ENCODE measurements at regions not wholly inside any gene's neighbourhood (a gene's known extent, or its start where the extent isn't known, plus 50 kb on each side); places are given as distances from the start of the nearest gene placed in this dataset.
"Not testable (repeated sequence)": the region's sequence is repeated elsewhere in the genome, so short reads cannot be mapped to it uniquely, and the experiment has no call there.

DNA sequence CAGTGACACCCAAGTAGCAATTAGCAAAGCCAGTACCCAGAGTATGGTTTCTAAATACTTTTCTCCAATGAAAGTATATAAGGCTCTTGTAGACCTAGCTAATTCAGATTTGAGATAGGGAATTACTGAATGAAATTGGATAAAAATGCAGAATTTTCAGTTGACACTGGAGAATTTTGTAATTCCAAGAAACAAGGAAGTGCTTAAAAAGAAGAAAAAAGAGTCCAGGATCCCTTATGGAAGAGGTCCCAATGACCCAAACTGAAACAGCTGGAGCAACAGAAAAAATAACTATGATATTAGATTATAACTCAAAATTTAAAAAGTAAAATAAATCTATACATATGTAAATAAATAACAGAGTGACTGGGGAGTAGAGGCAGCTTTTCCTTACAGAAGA is 335.2 kb downstream of the C3orf38 start:
- no peak overlapping the region for H2BK120ac ChIP-seq (ENCODE audit: insufficient read depth, low read length, poor library complexity)
- no peaks in the 10 kb centered on the region for H3K27me3 ChIP-seq (ENCODE audit: insufficient read depth, low read length)
- no peaks in the 10 kb centered on the region for H3K36me3 ChIP-seq (ENCODE audit: control insufficient read depth in 1 of 2, insufficient read depth in 2 of 2, low read length in 2 of 2)
- H3K79me1 ChIP-seq (ENCODE audit: low read length), result no peaks in the 10 kb centered on the region
- no peak overlapping the region for H3K23ac ChIP-seq (ENCODE audit: low read length)
- H3K4ac ChIP-seq (ENCODE audit: low read depth, low read length), result no peak overlapping the region
- H3K14ac ChIP-seq (ENCODE audit: low read length), result no peak overlapping the region
- no peaks in the 10 kb centered on the region for H3K79me2 ChIP-seq (ENCODE audit: control insufficient read depth, insufficient read depth, low read length, poor library complexity)
- DNase-seq, result no peak
- no peak overlapping the region for H3K27ac ChIP-seq (ENCODE audit: low read depth, low read length)
- H2AFZ ChIP-seq (ENCODE audit: insufficient read depth, low read length, poor library complexity), result no peak overlapping the region
- no peak overlapping the region for H3K4me2 ChIP-seq (ENCODE audit: low read length)
- H2AK5ac ChIP-seq (ENCODE audit: low read length), result no peak overlapping the region
- H3K4me1 ChIP-seq (ENCODE audit: control insufficient read depth in 1 of 2, insufficient read depth in 2 of 2, low read length in 2 of 2), result no peaks in the 10 kb centered on the region
- no peak overlapping the region for H4K12ac ChIP-seq (ENCODE audit: low read depth, low read length)
- no peak overlapping the region for H4K8ac ChIP-seq (ENCODE audit: low read depth, low read length)
- H2BK5ac ChIP-seq (ENCODE audit: low read depth, low read length, poor library complexity), result no peak overlapping the region
- H3K9me3 ChIP-seq (ENCODE audit: insufficient read depth, low read depth, low read length), result no peaks in the 10 kb centered on the region
- H4K91ac ChIP-seq (ENCODE audit: low read depth, low read length), result no peak overlapping the region
- no peak overlapping the region for H3K9ac ChIP-seq (ENCODE audit: low read length)
- no peak overlapping the region for H3K4me3 ChIP-seq (ENCODE audit: low read depth, low read length)
- H3K18ac ChIP-seq (ENCODE audit: low read length), result no peak overlapping the region
- no peak overlapping the region for H2BK12ac ChIP-seq (ENCODE audit: low read length)

GRCh38 chr3:88508818-88509217 is 359.1 kb downstream of the C3orf38 start:
- not testable (repeated sequence) for H3K79me1 ChIP-seq (ENCODE audit: low read length); H2BK5ac ChIP-seq (ENCODE audit: low read depth, low read length, poor library complexity); H2BK12ac ChIP-seq (ENCODE audit: low read length); H3K79me2 ChIP-seq (ENCODE audit: control insufficient read depth, insufficient read depth, low read length, poor library complexity); H3K4me1 ChIP-seq (ENCODE audit: control insufficient read depth in 1 of 2, insufficient read depth in 2 of 2, low read length in 2 of 2); H2BK120ac ChIP-seq (ENCODE audit: insufficient read depth, low read length, poor library complexity); H3K27me3 ChIP-seq (ENCODE audit: insufficient read depth, low read length); H3K23ac ChIP-seq (ENCODE audit: low read length); H2AK5ac ChIP-seq (ENCODE audit: low read length); H3K4ac ChIP-seq (ENCODE audit: low read depth, low read length); H4K91ac ChIP-seq (ENCODE audit: low read depth, low read length); DNase-seq; H3K4me2 ChIP-seq (ENCODE audit: low read length); H4K12ac ChIP-seq (ENCODE audit: low read depth, low read length); H3K18ac ChIP-seq (ENCODE audit: low read length); H4K8ac ChIP-seq (ENCODE audit: low read depth, low read length); H3K14ac ChIP-seq (ENCODE audit: low read length); H3K9me3 ChIP-seq (ENCODE audit: insufficient read depth, low read depth, low read length); H3K27ac ChIP-seq (ENCODE audit: low read depth, low read length); H3K9ac ChIP-seq (ENCODE audit: low read length); H2AFZ ChIP-seq (ENCODE audit: insufficient read depth, low read length, poor library complexity); H3K4me3 ChIP-seq (ENCODE audit: low read depth, low read length); H3K36me3 ChIP-seq (ENCODE audit: control insufficient read depth in 1 of 2, insufficient read depth in 2 of 2, low read length in 2 of 2)
- WGBS (ENCODE audit: extremely low coverage, insufficient coverage, insufficient read length), result no CpG with 5 or more reads among the region's 15 CpGs

DNA sequence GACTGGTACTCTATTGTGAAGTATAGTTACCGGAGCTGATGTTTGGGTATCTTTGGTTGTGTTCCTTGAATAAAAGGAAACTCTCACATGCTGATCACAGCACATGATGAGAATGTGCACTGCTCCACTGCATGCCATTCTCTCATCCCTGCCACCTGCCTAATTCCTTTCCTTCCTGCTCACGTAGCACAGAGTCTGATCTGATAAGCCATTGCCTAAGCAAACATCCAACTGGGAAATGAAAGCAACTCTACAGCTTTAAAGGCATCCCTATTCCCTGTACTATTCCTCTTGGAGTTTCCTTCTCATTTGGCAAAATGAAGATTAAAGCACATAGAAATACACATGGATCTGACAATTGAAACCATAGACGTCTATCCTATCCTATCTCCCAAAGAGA is 359.8 kb downstream of the C3orf38 start:
- Histone ChIP-seq H2AK5ac (ENCODE audit: low read length) (no peak overlapping the region), H3K9ac (ENCODE audit: low read length) (no peak overlapping the region), H2BK5ac (ENCODE audit: low read depth, low read length, poor library complexity) (no peak overlapping the region), H3K27ac (ENCODE audit: low read depth, low read length) (no peak overlapping the region), H3K4me1 (ENCODE audit: control insufficient read depth in 1 of 2, insufficient read depth in 2 of 2, low read length in 2 of 2) (no peaks in the 10 kb centered on the region), H3K79me2 (ENCODE audit: control insufficient read depth, insufficient read depth, low read length, poor library complexity) (no peaks in the 10 kb centered on the region), H3K4me2 (ENCODE audit: low read length) (no peak overlapping the region), H3K14ac (ENCODE audit: low read length) (no peak overlapping the region), H3K4ac (ENCODE audit: low read depth, low read length) (no peak overlapping the region), H4K12ac (ENCODE audit: low read depth, low read length) (no peak overlapping the region), H3K36me3 (ENCODE audit: control insufficient read depth in 1 of 2, insufficient read depth in 2 of 2, low read length in 2 of 2) (no peaks in the 10 kb centered on the region), H3K27me3 (ENCODE audit: insufficient read depth, low read length) (no peaks in the 10 kb centered on the region), H3K18ac (ENCODE audit: low read length) (no peak overlapping the region), H3K23ac (ENCODE audit: low read length) (no peak overlapping the region), H3K79me1 (ENCODE audit: low read length) (no peaks in the 10 kb centered on the region), H2AFZ (ENCODE audit: insufficient read depth, low read length, poor library complexity) (no peak overlapping the region), H3K9me3 (ENCODE audit: insufficient read depth, low read depth, low read length) (no peaks in the 10 kb centered on the region), H3K4me3 (ENCODE audit: low read depth, low read length) (no peak overlapping the region), H2BK120ac (ENCODE audit: insufficient read depth, low read length, poor library complexity) (no peak overlapping the region), H4K91ac (ENCODE audit: low read depth, low read length) (no peak overlapping the region), H4K8ac (ENCODE audit: low read depth, low read length) (no peak overlapping the region), H2BK12ac (ENCODE audit: low read length) (no peak overlapping the region)
- no peak for DNase-seq
- WGBS (ENCODE audit: extremely low coverage, insufficient coverage, insufficient read length), result no CpG with 5 or more reads among the region's 3 CpGs

- H4K8ac ChIP-seq (ENCODE audit: low read depth, low read length), result no peak overlapping the region
- H3K27ac ChIP-seq (ENCODE audit: low read depth, low read length), result no peak overlapping the region
- H2BK12ac ChIP-seq (ENCODE audit: low read length), result no peak overlapping the region
- H3K9ac ChIP-seq (ENCODE audit: low read length), result no peak overlapping the region
- H3K4me1 ChIP-seq (ENCODE audit: control insufficient read depth in 1 of 2, insufficient read depth in 2 of 2, low read length in 2 of 2), result no peaks in the 10 kb centered on the region
- H2BK5ac ChIP-seq (ENCODE audit: low read depth, low read length, poor library complexity), result no peak overlapping the region
- no peaks in the 10 kb centered on the region for H3K36me3 ChIP-seq (ENCODE audit: control insufficient read depth in 1 of 2, insufficient read depth in 2 of 2, low read length in 2 of 2)
- H3K18ac ChIP-seq (ENCODE audit: low read length), result no peak overlapping the region
- H3K23ac ChIP-seq (ENCODE audit: low read length), result peak overlapping the region; percentile 31
- no peak overlapping the region for H2AFZ ChIP-seq (ENCODE audit: insufficient read depth, low read length, poor library complexity)
- no peak overlapping the region for H2AK5ac ChIP-seq (ENCODE audit: low read length)
- DNase-seq, result no peak
- no peak overlapping the region for H4K91ac ChIP-seq (ENCODE audit: low read depth, low read length)
- no CpG with 5 or more reads among the region's 3 CpGs for WGBS (ENCODE audit: extremely low coverage, insufficient coverage, insufficient read length)
- no peaks in the 10 kb centered on the region for H3K79me1 ChIP-seq (ENCODE audit: low read length)
- no peak overlapping the region for H4K12ac ChIP-seq (ENCODE audit: low read depth, low read length)
- H3K14ac ChIP-seq (ENCODE audit: low read length), result no peak overlapping the region
- H3K79me2 ChIP-seq (ENCODE audit: control insufficient read depth, insufficient read depth, low read length, poor library complexity), result no peaks in the 10 kb centered on the region
- no peaks in the 10 kb centered on the region for H3K27me3 ChIP-seq (ENCODE audit: insufficient read depth, low read length)
- no peak overlapping the region for H3K4ac ChIP-seq (ENCODE audit: low read depth, low read length)
- H2BK120ac ChIP-seq (ENCODE audit: insufficient read depth, low read length, poor library complexity), result no peak overlapping the region
- peak overlapping the region; percentile 42 for H3K4me3 ChIP-seq (ENCODE audit: low read depth, low read length)
- H3K4me2 ChIP-seq (ENCODE audit: low read length), result no peak overlapping the region
- peaks cover 2% of the 10 kb centered on the region for H3K9me3 ChIP-seq (ENCODE audit: insufficient read depth, low read depth, low read length)
These were observed 378.7 kb downstream of the C3orf38 start for GRCh38 chr3:88528494-88528893.

- H2AK5ac ChIP-seq (ENCODE audit: low read length), result no peak overlapping the region
- no peaks in the 10 kb centered on the region for H3K79me2 ChIP-seq (ENCODE audit: control insufficient read depth, insufficient read depth, low read length, poor library complexity)
- no peak overlapping the region for H2BK5ac ChIP-seq (ENCODE audit: low read depth, low read length, poor library complexity)
- no peak overlapping the region for H4K8ac ChIP-seq (ENCODE audit: low read depth, low read length)
- H2AFZ ChIP-seq (ENCODE audit: insufficient read depth, low read length, poor library complexity), result no peak overlapping the region
- no peaks in the 10 kb centered on the region for H3K36me3 ChIP-seq (ENCODE audit: control insufficient read depth in 1 of 2, insufficient read depth in 2 of 2, low read length in 2 of 2)
- WGBS (ENCODE audit: extremely low coverage, insufficient coverage, insufficient read length), result no CpG with 5 or more reads among the region's 4 CpGs
- H3K9ac ChIP-seq (ENCODE audit: low read length), result no peak overlapping the region
- no peaks in the 10 kb centered on the region for H3K27me3 ChIP-seq (ENCODE audit: insufficient read depth, low read length)
- no peak overlapping the region for H3K27ac ChIP-seq (ENCODE audit: low read depth, low read length)
- no peaks in the 10 kb centered on the region for H3K4me1 ChIP-seq (ENCODE audit: control insufficient read depth in 1 of 2, insufficient read depth in 2 of 2, low read length in 2 of 2)
- DNase-seq, result no peak
- H3K9me3 ChIP-seq (ENCODE audit: insufficient read depth, low read depth, low read length), result no peaks in the 10 kb centered on the region
- H2BK12ac ChIP-seq (ENCODE audit: low read length), result no peak overlapping the region
- H3K4ac ChIP-seq (ENCODE audit: low read depth, low read length), result no peak overlapping the region
- H3K4me3 ChIP-seq (ENCODE audit: low read depth, low read length), result no peak overlapping the region
- H3K18ac ChIP-seq (ENCODE audit: low read length), result no peak overlapping the region
- H3K4me2 ChIP-seq (ENCODE audit: low read length), result no peak overlapping the region
- H3K79me1 ChIP-seq (ENCODE audit: low read length), result no peaks in the 10 kb centered on the region
- H3K14ac ChIP-seq (ENCODE audit: low read length), result no peak overlapping the region
- no peak overlapping the region for H3K23ac ChIP-seq (ENCODE audit: low read length)
- H4K12ac ChIP-seq (ENCODE audit: low read depth, low read length), result no peak overlapping the region
- H4K91ac ChIP-seq (ENCODE audit: low read depth, low read length), result no peak overlapping the region
- no peak overlapping the region for H2BK120ac ChIP-seq (ENCODE audit: insufficient read depth, low read length, poor library complexity)
These were observed 384.8 kb downstream of the C3orf38 start for GRCh38 chr3:88534534-88534933.

All from trophoblast cell (in vitro differentiated cells and primary cell).